Uterus (tissue), 3 donors: ENCODE measurements at regions not wholly inside any gene's neighbourhood (a gene's known extent, or its start where the extent isn't known, plus 50 kb on each side); places are given as distances from the start of the nearest gene placed in this dataset.

Experiments
- DNase-seq, 2 donors: peaks; one replicate each; pipeline ENCODE4 v3.0.0-alpha.2; 2019 to 2020
- H3K27ac ChIP-seq, 2 donors: fragments of 200-600 bp; sonication (generic); 1 replicate in 1 of 2; 2 replicates in 1 of 2; pipeline ENCODE4 v1.5.1; 2016 to 2018
- H3K27me3 ChIP-seq, 2 donors: fragments of 200-600 bp; sonication (generic); one replicate each; pipeline ENCODE4 v1.5.1; 2018 to 2019; ENCODE audit warnings: control low read depth in 1 of 2
- H3K36me3 ChIP-seq, 2 donors: fragments of 200-600 bp; sonication (generic); one replicate each; pipeline ENCODE4 v1.5.1; 2019; ENCODE audit warnings: control low read depth in 1 of 2
- H3K4me1 ChIP-seq, 2 donors: fragments of 200-600 bp; sonication (generic); one replicate each; pipeline ENCODE4 v1.5.1; 2018 to 2019; ENCODE audit warnings: control low read depth in 1 of 2
- H3K4me3 ChIP-seq, 2 donors: fragments of 200-600 bp; sonication (generic); 1 replicate in 1 of 2; 2 replicates in 1 of 2; pipeline ENCODE4 v1.5.1; 2018 to 2019; ENCODE audit warnings: mild to moderate bottlenecking in 1 of 2
- H3K9me3 ChIP-seq, 2 donors: fragments of 200-600 bp; sonication (generic); one replicate each; pipeline ENCODE4 v1.5.1; 2019; ENCODE audit warnings: control low read depth in 1 of 2
- CTCF ChIP-seq, 4 experiments: fragments of 200-600 bp in 2 of 4; fragments of 450-650 bp in 2 of 4; sonication (generic) in 2 of 4; IDR thresholded peaks; one replicate each; pipeline ENCODE4 v1.5.1; 2016 to 2019; ENCODE audit warnings: antibody characterized with exemption in 4 of 4, mild to moderate bottlenecking in 2 of 4, moderate library complexity in 1 of 4
- POLR2A ChIP-seq, 2 donors: fragments of 450-650 bp; IDR thresholded peaks; one replicate each; pipeline ENCODE4 v1.6.1; 2016; ENCODE audit warnings: antibody characterized with exemption in 2 of 2, mild to moderate bottlenecking in 1 of 2, moderate library complexity in 1 of 2
- intact Hi-C: fragments of 100-400 bp; cut with DNase I; formaldehyde crosslinking; loops from one replicate; pipeline ENCODE4 v1.15.1; 2023; ENCODE audit warnings: low total_unique reads
- donor health status: DM: yes; HTN: yes; CAD: no.

- H3K4me1 ChIP-seq = no peaks in the 10 kb centered on the region
- H3K4me3 ChIP-seq = no peak overlapping the region
- H3K27me3 ChIP-seq = no peaks in the 10 kb centered on the region
- no peak for DNase-seq
- no peaks in the 10 kb centered on the region for H3K36me3 ChIP-seq
- H3K9me3 ChIP-seq = no peaks in the 10 kb centered on the region
- H3K27ac ChIP-seq = no peak overlapping the region
- intact Hi-C loops = no loop called here
- TF ChIP-seq CTCF (IDR thresholded peaks at IDR 0.05) (no peak), POLR2A (IDR thresholded peaks at IDR 0.05) (no peak)
These were observed 124.0 kb downstream of the SIPA1L2 start for GRCh38 chr1:232505884-232506283.

DNA sequence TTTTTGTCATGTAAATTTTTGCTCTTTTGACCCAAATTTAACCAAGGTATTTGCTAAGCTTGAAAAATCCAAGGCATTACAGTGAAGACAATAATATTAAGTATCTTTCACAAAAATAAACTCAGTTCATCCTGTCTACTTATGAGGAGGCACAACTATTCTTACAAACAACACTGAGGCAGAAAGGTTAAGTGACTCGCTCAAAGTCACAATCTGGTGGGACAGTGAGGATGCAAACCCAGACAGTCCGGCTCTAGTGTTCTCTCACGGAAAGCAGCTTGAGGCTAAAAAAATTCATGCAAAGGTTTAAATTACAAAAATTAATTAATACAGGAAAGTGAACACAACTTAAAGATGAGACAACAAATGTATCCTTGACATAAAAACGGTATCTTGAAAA, 125.3 kb downstream of the SIPA1L2 start:
- Histone ChIP-seq H3K27me3 (no peaks in the 10 kb centered on the region), H3K4me3 (no peak overlapping the region), H3K36me3 (no peaks in the 10 kb centered on the region), H3K9me3 (no peaks in the 10 kb centered on the region), H3K4me1 (no peaks in the 10 kb centered on the region), H3K27ac (no peak overlapping the region)
- no peak for DNase-seq
- no peak for TF ChIP-seq CTCF (IDR thresholded peaks at IDR 0.05)
- TF ChIP-seq POLR2A (IDR thresholded peaks at IDR 0.05) = no peak
- intact Hi-C loops = no loop called here

DNA sequence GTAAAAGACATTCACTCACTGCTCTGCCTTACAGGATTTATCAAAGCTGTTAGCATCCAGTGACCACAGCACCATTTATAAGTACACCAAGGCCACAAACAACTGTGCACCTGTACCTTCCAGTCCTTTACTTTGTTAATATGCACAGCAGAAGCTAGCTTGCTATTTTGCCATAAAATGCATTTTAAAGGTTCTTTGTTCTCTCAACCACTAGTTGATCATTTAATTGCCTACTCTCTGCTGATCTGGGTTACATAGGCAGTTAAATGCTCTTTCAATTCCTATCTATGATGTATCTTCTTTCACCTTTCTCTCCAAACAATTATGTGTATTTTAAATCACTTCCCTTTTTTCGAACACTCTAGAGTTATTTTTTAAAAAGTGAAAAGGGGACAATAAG, 126.4 kb downstream of the SIPA1L2 start:
- no peak for DNase-seq
- H3K4me1 ChIP-seq = no peaks in the 10 kb centered on the region
- H3K36me3 ChIP-seq = no peaks in the 10 kb centered on the region
- H3K27ac ChIP-seq = no peak overlapping the region
- no peaks in the 10 kb centered on the region for H3K9me3 ChIP-seq
- no peak for TF ChIP-seq CTCF (IDR thresholded peaks at IDR 0.05)
- no peak for TF ChIP-seq POLR2A (IDR thresholded peaks at IDR 0.05)
- intact Hi-C loops = no loop called here
- no peak overlapping the region for H3K4me3 ChIP-seq
- no peaks in the 10 kb centered on the region for H3K27me3 ChIP-seq

DNA sequence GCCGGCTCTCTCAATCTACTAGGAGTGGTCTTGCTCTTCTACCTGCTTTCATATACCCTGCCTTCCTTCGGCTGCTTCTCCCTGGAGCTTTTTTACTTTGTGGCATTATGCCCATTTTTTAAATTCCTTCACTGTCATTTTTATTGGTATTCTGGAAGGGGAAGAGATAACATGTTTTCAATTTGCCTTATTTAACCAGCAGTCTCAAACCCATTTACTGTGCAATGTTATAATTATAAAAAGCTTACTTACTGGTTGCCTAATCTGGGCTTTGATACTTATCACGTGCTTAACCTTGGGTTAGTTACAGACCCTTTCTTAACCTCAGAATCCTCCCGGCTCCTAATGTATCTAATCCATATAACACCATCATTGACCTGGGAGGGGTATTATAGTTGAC, 128.1 kb downstream of the SIPA1L2 start:
- Histone ChIP-seq H3K9me3 (no peaks in the 10 kb centered on the region), H3K4me1 (no peaks in the 10 kb centered on the region), H3K27me3 (no peaks in the 10 kb centered on the region), H3K27ac (no peak overlapping the region), H3K4me3 (no peak overlapping the region), H3K36me3 (no peaks in the 10 kb centered on the region)
- no peak for DNase-seq
- intact Hi-C loops = no loop called here
- TF ChIP-seq POLR2A (IDR thresholded peaks at IDR 0.05) = no peak
- TF ChIP-seq CTCF (IDR thresholded peaks at IDR 0.05) = no peak

DNA sequence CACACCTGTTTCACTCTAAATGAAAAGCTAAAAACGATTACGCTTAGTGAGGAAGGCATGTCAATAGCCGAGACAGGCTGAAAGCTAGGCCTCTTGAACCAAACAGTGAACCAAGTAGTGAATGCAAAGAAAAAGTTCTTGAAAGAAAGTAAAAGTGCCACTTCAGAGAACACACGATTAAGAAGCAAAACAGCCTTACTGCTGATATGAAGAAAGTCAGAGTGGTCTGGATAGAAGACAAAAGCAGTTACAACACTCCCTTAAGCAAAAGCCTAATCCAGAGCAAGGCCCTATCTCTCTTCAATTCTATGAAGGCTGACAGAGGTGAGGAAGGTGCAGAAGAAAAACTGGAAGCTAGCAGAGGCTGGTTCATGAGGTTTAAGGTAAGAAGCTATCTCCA, 130.7 kb downstream of the SIPA1L2 start:
- intact Hi-C loops = no loop called here
- H3K9me3 ChIP-seq = no peaks in the 10 kb centered on the region
- H3K27me3 ChIP-seq = no peaks in the 10 kb centered on the region
- DNase-seq = no peak
- H3K4me3 ChIP-seq = no peak overlapping the region
- H3K36me3 ChIP-seq = no peaks in the 10 kb centered on the region
- H3K27ac ChIP-seq = no peak overlapping the region
- TF ChIP-seq POLR2A (IDR thresholded peaks at IDR 0.05) (no peak), CTCF (IDR thresholded peaks at IDR 0.05) (no peak)
- H3K4me1 ChIP-seq = no peaks in the 10 kb centered on the region
